Embryonic facial prominence (tissue), 1 donor: ENCODE measurements at regions not wholly inside any gene's neighbourhood (a gene's known extent, or its start where the extent isn't known, plus 50 kb on each side); places are given as distances from the start of the nearest gene placed in this dataset.

Source experiments
- DNase-seq: peaks from one replicate; pipeline ENCODE4 v3.0.0-alpha.2; 2016; ENCODE audit errors: extremely low spot score

- peak; percentile 27 for DNase-seq
Measured at GRCh38 chr13:39938596-39938995, 283.1 kb downstream of the COG6 start.

- DNase-seq, result no peak
Measured at GRCh38 chr13:39941236-39941635, 285.8 kb downstream of the COG6 start.

- DNase-seq, result no peak
Measured at GRCh38 chr13:39941911-39942551, 286.6 kb downstream of the COG6 start.

GRCh38 chr13:39942552-39943273 lies 287.3 kb downstream of the COG6 start:
- no peak for DNase-seq

GRCh38 chr13:39943711-39944110 lies 288.2 kb downstream of the COG6 start:
- DNase-seq, result no peak

- DNase-seq, result no peak
Measured at GRCh38 chr13:39945226-39945625, 289.8 kb downstream of the COG6 start.

GRCh38 chr13:39946769-39947168 lies 291.3 kb downstream of the COG6 start:
- no peak for DNase-seq

GRCh38 chr13:39951301-39951700 lies 295.8 kb downstream of the COG6 start:
- DNase-seq, result no peak

GRCh38 chr13:39952249-39953233 lies 297.1 kb downstream of the COG6 start:
- no peak for DNase-seq

GRCh38 chr13:39954476-39954875 lies 299.0 kb downstream of the COG6 start:
- no peak for DNase-seq

- DNase-seq, result no peak
Measured at GRCh38 chr13:39955560-39955959, 300.1 kb downstream of the COG6 start.

GRCh38 chr13:39956036-39956435 lies 300.6 kb downstream of the COG6 start:
- no peak for DNase-seq

- DNase-seq, result no peak
Measured at GRCh38 chr13:39957868-39958677, 302.6 kb downstream of the COG6 start.

GRCh38 chr13:39959497-39960144 lies 304.2 kb downstream of the COG6 start:
- no peak for DNase-seq

GRCh38 chr13:39960191-39960590 lies 304.7 kb downstream of the COG6 start:
- no peak for DNase-seq

- DNase-seq, result no peak
Measured at GRCh38 chr13:39961036-39961435, 305.6 kb downstream of the COG6 start.

- no peak for DNase-seq
Measured at GRCh38 chr13:39963612-39964011, 308.1 kb downstream of the COG6 start.

GRCh38 chr13:39965309-39965708 lies 309.8 kb downstream of the COG6 start:
- DNase-seq, result no peak

GRCh38 chr13:39967199-39967959 lies 311.9 kb downstream of the COG6 start:
- DNase-seq, result no peak
